SK-N-SH (cell line): ENCODE measurements at regions not wholly inside any gene's neighbourhood (a gene's known extent, or its start where the extent isn't known, plus 50 kb on each side); places are given as distances from the start of the nearest gene placed in this dataset.

ENCODE experiments used
- CTCF ChIA-PET: fragments of 300-600, 350-600 bp; formaldehyde crosslinking; extraction: SDS; loops from one replicate; lab custom pipeline; 2021; lab: Yijun Ruan, JAX
- POLR2A ChIA-PET: fragments of 350-600 bp; sonication (Branson Sonifier 250); formaldehyde crosslinking; extraction: SDS; loops from one replicate; lab custom pipeline; 2020; ENCODE audit warnings: antibody characterized with exemption, inconsistent platforms; lab: Yijun Ruan, JAX
- DNase-seq: peaks from one replicate; pipeline ENCODE4 v3.0.0; 2012
- H2AFZ ChIP-seq: fragments of 200-600 bp; sonication (generic); 2 replicates; pipeline ENCODE4 v1.8.1; 2016; ENCODE audit warnings: antibody characterized with exemption, mild to moderate bottlenecking, low read depth
- H3F3A ChIP-seq: fragments of 200-600 bp; sonication (generic); replicated peaks from 2 replicates; pipeline ENCODE3; 2016; ENCODE audit warnings: antibody characterized with exemption, mild to moderate bottlenecking; ENCODE audit not compliant: insufficient read depth
- H3K27ac ChIP-seq, 2 experiments: fragments of 200-500 bp in 1 of 2; fragments of 200-600 bp in 1 of 2; sonication (Bioruptor generic) in 1 of 2; sonication (generic), shearing (Covaris generic) in 1 of 2; 2 replicates each; pipeline versions ENCODE4 v1.5.1 to v1.6.1; 2014 to 2016; ENCODE audit warnings: low read depth in 2 of 2, inconsistent platforms in 1 of 2, low read length in 1 of 2, mild to moderate bottlenecking in 1 of 2, mixed read lengths in 1 of 2
- H3K27me3 ChIP-seq: fragments of 200-600 bp; sonication (generic), shearing (Covaris generic); 2 replicates; pipeline ENCODE4 v1.6.1; 2016; ENCODE audit warnings: mixed run types; ENCODE audit not compliant: insufficient read depth
- H3K36me3 ChIP-seq, 2 experiments: fragments of 200-500 bp in 1 of 2; fragments of 200-600 bp in 1 of 2; sonication (Bioruptor generic) in 1 of 2; sonication (generic) in 1 of 2; replicated peaks in 1 of 2; 2 replicates each; pipeline versions ENCODE3 to v1.5.1; 2014 to 2016; ENCODE audit warnings: low read length in 1 of 2, mild to moderate bottlenecking in 1 of 2; ENCODE audit not compliant: insufficient read depth in 2 of 2, control insufficient read depth in 1 of 2
- H3K4me1 ChIP-seq, 2 experiments: fragments of 200-500 bp in 1 of 2; fragments of 200-600 bp in 1 of 2; sonication (Bioruptor generic) in 1 of 2; sonication (generic), shearing (Covaris generic) in 1 of 2; 2 replicates each; pipeline versions ENCODE4 v1.5.1 to v1.6.1; 2014 to 2016; ENCODE audit warnings: low read depth in 1 of 2, low read length in 1 of 2, mixed run types in 1 of 2; ENCODE audit not compliant: insufficient read depth in 2 of 2, control insufficient read depth in 1 of 2
- H3K4me2 ChIP-seq: fragments of 200-600 bp; sonication (generic), shearing (Covaris generic); 2 replicates; pipeline ENCODE4 v1.6.1; 2017; ENCODE audit warnings: mixed run types
- H3K4me3 ChIP-seq, 2 experiments: fragments of 200-500 bp in 1 of 2; fragments of 200-600 bp in 1 of 2; sonication (Bioruptor generic) in 1 of 2; sonication (generic), shearing (Covaris generic) in 1 of 2; 2 replicates each; pipeline versions ENCODE4 v1.5.1 to v1.8.1; 2014 to 2016; ENCODE audit warnings: low read depth in 2 of 2, inconsistent platforms in 1 of 2, low read length in 1 of 2, mild to moderate bottlenecking in 1 of 2, mixed read lengths in 1 of 2, moderate library complexity in 1 of 2
- H3K79me2 ChIP-seq: fragments of 200-600 bp; sonication (generic); 2 replicates; pipeline ENCODE4 v1.8.1; 2017; ENCODE audit warnings: mild to moderate bottlenecking; ENCODE audit not compliant: insufficient read depth
- H3K9ac ChIP-seq: fragments of 200-600 bp; sonication (generic); 2 replicates; pipeline ENCODE4 v1.6.1; 2017; ENCODE audit warnings: mixed run types
- H3K9me2 ChIP-seq: fragments of 200-600 bp; sonication (generic); 2 replicates; pipeline ENCODE4 v1.6.1; 2017; ENCODE audit warnings: mixed run types
- H3K9me3 ChIP-seq: fragments of 200-600 bp; sonication (generic); 2 replicates; pipeline ENCODE4 v1.6.1; 2017; ENCODE audit warnings: mixed run types, mild to moderate bottlenecking, moderate library complexity
- H4K20me1 ChIP-seq: fragments of 200-600 bp; sonication (generic); 2 replicates; pipeline ENCODE4 v1.6.1; 2017; ENCODE audit warnings: mild to moderate bottlenecking, mixed run types; ENCODE audit not compliant: insufficient read depth
- CHD2 ChIP-seq: fragments of 150-350 bp; IDR thresholded peaks from 2 replicates; pipeline ENCODE4 v1.6.1; 2018; ENCODE audit warnings: low read length; ENCODE audit not compliant: partially characterized antibody
- CTCF ChIP-seq: fragments of 200-600 bp; sonication (generic); IDR thresholded peaks from 2 replicates; pipeline ENCODE4 v1.6.1; 2017; ENCODE audit warnings: antibody characterized with exemption, mild to moderate bottlenecking, moderate library complexity
- ELF1 ChIP-seq: IDR thresholded peaks from 2 replicates; pipeline ENCODE4 v1.4.0; 2012
- FOSL2 ChIP-seq: IDR thresholded peaks from 2 replicates; pipeline ENCODE4 v1.4.0; 2012; ENCODE audit warnings: low read depth, mild to moderate bottlenecking, moderate library complexity, borderline replicate concordance
- FOXJ3 ChIP-seq: sonication (generic); formaldehyde crosslinking; IDR thresholded peaks from 2 replicates; pipeline ENCODE4 v1.5.1; 2020; ENCODE audit warnings: mild to moderate bottlenecking, missing genetic modification reagents
- GABPA ChIP-seq: IDR thresholded peaks from 2 replicates; pipeline ENCODE4 v1.4.0; 2012; ENCODE audit warnings: low read depth, mild to moderate bottlenecking
- GATA2 ChIP-seq: sonication (generic); formaldehyde crosslinking; IDR thresholded peaks from 2 replicates; pipeline ENCODE4 v1.5.0; 2020; ENCODE audit warnings: mild to moderate bottlenecking, missing genetic modification reagents
- IRF3 ChIP-seq: fragments of 150-350 bp; IDR thresholded peaks from 2 replicates; pipeline ENCODE4 v1.6.1; 2016; ENCODE audit warnings: mild to moderate bottlenecking, low read depth, low read length
- JUND ChIP-seq: IDR thresholded peaks from 2 replicates; pipeline ENCODE4 v1.4.0; 2012
- MAX ChIP-seq: IDR thresholded peaks from 2 replicates; pipeline ENCODE4 v1.4.0; 2012; ENCODE audit warnings: low read depth
- MEF2A ChIP-seq: IDR thresholded peaks from 2 replicates; pipeline ENCODE4 v1.4.0; 2012; ENCODE audit warnings: low read depth, borderline replicate concordance
- NFIC ChIP-seq: IDR thresholded peaks from 2 replicates; pipeline ENCODE4 v1.4.0; 2012; ENCODE audit warnings: borderline replicate concordance
- NRF1 ChIP-seq: IDR thresholded peaks from 2 replicates; pipeline ENCODE4 v1.6.1; 2012; ENCODE audit warnings: low read depth, mild to moderate bottlenecking, low read length
- RAD21 ChIP-seq: IDR thresholded peaks from 2 replicates; pipeline ENCODE4 v1.6.1; 2012; ENCODE audit warnings: mild to moderate bottlenecking, low read length
- RCOR1 ChIP-seq: fragments of 150-350 bp; IDR thresholded peaks from 2 replicates; pipeline ENCODE4 v1.6.1; 2017; ENCODE audit warnings: antibody characterized with exemption, low read length
- RFX5 ChIP-seq: IDR thresholded peaks from 2 replicates; pipeline ENCODE4 v1.6.1; 2012; ENCODE audit warnings: mild to moderate bottlenecking, improper control_type of control experiment, low read length
- SIN3A ChIP-seq: IDR thresholded peaks from 2 replicates; pipeline ENCODE4 v1.6.1; 2012; ENCODE audit warnings: low read depth, mild to moderate bottlenecking, low read length, moderate library complexity, borderline replicate concordance
- SMC3 ChIP-seq: IDR thresholded peaks from 2 replicates; pipeline ENCODE4 v1.6.1; 2012; ENCODE audit warnings: low read depth, low read length, improper control_type of control experiment
- USF1 ChIP-seq: IDR thresholded peaks from 2 replicates; pipeline ENCODE4 v1.4.0; 2012; ENCODE audit warnings: low read depth, borderline replicate concordance
- USF2 ChIP-seq: fragments of 150-350 bp; IDR thresholded peaks from 2 replicates; pipeline ENCODE4 v1.6.1; 2017; ENCODE audit warnings: antibody characterized with exemption, low read length, low read depth, borderline replicate concordance
- YY1 ChIP-seq: IDR thresholded peaks from 2 replicates; pipeline ENCODE4 v1.4.0; 2012; ENCODE audit warnings: low read depth, mild to moderate bottlenecking
- WGBS: methylation state at CpG from one replicate; pipeline ENCODE4 v1.1.6; 2017; ENCODE audit warnings: low lambda C conversion rate; 5-methylcytosine and 5-hydroxymethylcytosine counted together

GRCh38 chr13:89737051-89737450 is 1610.4 kb upstream of the MIR17HG start:
- no peak for DNase-seq
- ChIA-PET POLR2A (no interaction called here), CTCF (no interaction called here)
- Histone ChIP-seq H3K9ac (no peak overlapping the region), H2AFZ (no peak overlapping the region), H3K79me2 (no peaks in the 10 kb centered on the region), H3K4me2 (no peak overlapping the region), H3K9me3 (no peaks in the 10 kb centered on the region), H3K36me3 (no peaks in the 10 kb centered on the region), H3K9me2 (no peaks in the 10 kb centered on the region), H3K27ac (no peak overlapping the region), H4K20me1 (no peaks in the 10 kb centered on the region), H3K4me3 (no peak overlapping the region), H3F3A (no peaks in the 10 kb centered on the region), H3K4me1 (no peaks in the 10 kb centered on the region; a peak in 1 of 4 replicates), H3K27me3 (no peaks in the 10 kb centered on the region)
- TF ChIP-seq MAX (no peak), SIN3A (no peak), JUND (no peak), USF1 (no peak), FOSL2 (no peak), MEF2A (no peak), NFIC (no peak), IRF3 (no peak), FOXJ3 (CRISPR knock-in tag) (no peak), YY1 (no peak), NRF1 (no peak), RAD21 (no peak), GATA2 (CRISPR knock-in tag) (no peak), USF2 (no peak)
- WGBS: 44% methylated on average over 2 of the region's 2 CpGs

GRCh38 chr13:89738072-89738471 is 1609.4 kb upstream of the MIR17HG start:
- Histone ChIP-seq H3K9me3 (no peaks in the 10 kb centered on the region), H3K4me2 (no peak overlapping the region), H3F3A (no peaks in the 10 kb centered on the region), H3K79me2 (no peaks in the 10 kb centered on the region), H3K9ac (no peak overlapping the region), H3K4me1 (no peaks in the 10 kb centered on the region; a peak in 1 of 4 replicates), H2AFZ (no peak overlapping the region), H3K27ac (no peak overlapping the region), H4K20me1 (no peaks in the 10 kb centered on the region), H3K9me2 (no peaks in the 10 kb centered on the region), H3K4me3 (no peak overlapping the region), H3K27me3 (no peaks in the 10 kb centered on the region), H3K36me3 (no peaks in the 10 kb centered on the region)
- ChIA-PET POLR2A (no interaction called here), CTCF (no interaction called here)
- no peak for DNase-seq
- 65% methylated on average over 3 of the region's 3 CpGs for WGBS
- TF ChIP-seq USF1 (no peak), YY1 (no peak), NRF1 (no peak), RFX5 (no peak), CHD2 (no peak), RCOR1 (no peak), SMC3 (no peak), ELF1 (no peak), NFIC (no peak), FOSL2 (no peak), CTCF (no peak), GABPA (no peak)
